ENCODE measurements at regions not wholly inside any gene's neighbourhood (a gene's known extent, or its start where the extent isn't known, plus 50 kb on each side); places are given as distances from the start of the nearest gene placed in this dataset.

DNA sequence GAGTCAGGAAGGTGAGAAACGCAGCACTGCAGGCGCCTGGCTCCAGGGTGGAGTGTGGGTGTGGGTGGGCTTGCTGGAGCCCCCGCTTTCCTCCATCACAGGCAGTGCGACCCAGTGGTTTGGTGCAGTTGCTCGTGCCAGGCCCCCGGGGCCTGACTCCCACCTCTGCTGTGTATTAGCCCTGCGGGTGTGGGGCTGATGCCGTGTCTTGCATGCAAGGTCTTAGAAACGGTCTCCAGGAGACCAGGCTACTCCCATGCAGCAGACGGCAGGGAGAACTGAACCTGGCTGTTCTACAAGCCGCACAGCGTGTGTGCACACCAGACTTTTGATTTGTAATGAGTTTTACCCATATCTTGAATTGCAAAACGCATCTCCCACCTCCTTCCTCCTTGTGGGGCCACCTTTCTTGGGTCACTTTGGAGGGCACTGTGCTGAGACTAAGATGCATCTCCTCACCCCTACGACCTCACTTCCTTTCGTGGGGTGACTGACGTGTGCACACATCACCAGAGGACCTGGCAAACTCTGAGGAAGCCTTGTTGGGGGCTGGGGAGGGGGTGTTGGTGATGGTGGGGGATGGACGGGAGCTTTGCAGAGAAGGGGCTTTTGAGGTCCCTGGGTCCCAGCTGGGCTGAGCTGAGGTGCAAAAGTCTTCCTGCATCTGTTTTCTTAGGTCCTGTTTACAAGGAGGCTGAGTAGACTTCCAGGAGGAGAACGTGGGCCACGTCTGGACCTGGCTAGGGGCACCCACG is 101.8 kb upstream of the TNRC6C start:
- no peak for DNase-seq (ENCODE audit: low spot score)

GRCh38 chr17:77857306-77857555 is 101.3 kb upstream of the TNRC6C start:
- no peak for DNase-seq (ENCODE audit: low spot score)

GRCh38 chr17:77857613-77858012 is 100.9 kb upstream of the TNRC6C start:
- no peak for DNase-seq (ENCODE audit: low spot score)

DNA sequence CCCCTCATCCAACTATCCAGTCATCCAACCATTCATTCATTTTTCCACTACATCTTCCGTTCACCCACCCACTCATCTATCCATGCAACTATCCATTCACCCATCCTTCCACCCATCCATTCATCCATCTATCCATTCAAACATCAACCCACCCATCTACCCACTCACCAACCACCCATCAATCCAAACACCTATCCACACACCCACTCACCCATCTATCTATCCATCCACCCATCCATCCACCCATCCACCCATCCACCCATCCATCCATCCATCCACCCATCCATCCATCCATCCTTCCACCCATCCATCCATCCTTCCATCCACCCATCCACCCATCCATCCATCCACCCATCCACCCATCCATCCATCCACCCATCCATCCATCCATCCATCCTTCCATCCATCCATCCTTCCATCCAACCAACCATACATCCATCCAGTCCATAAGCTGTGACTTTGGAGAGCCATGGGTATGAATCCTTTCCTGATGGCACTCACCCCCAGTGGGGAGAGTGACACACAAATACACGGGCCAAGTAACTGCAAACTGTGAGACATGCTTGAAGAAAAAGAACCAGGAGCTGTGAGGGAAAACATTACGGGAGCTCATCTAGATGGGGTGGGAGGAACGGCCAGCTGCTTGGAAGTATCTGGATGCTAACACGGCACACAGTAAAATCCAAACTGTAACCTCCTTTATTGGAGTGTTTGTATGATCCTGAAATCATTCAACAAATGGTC is 100.0 kb upstream of the TNRC6C start:
- DNase-seq (ENCODE audit: low spot score): no peak

- no peak for DNase-seq (ENCODE audit: low spot score)
Measured at GRCh38 chr17:77859035-77859810, 99.3 kb upstream of the TNRC6C start.

DNA sequence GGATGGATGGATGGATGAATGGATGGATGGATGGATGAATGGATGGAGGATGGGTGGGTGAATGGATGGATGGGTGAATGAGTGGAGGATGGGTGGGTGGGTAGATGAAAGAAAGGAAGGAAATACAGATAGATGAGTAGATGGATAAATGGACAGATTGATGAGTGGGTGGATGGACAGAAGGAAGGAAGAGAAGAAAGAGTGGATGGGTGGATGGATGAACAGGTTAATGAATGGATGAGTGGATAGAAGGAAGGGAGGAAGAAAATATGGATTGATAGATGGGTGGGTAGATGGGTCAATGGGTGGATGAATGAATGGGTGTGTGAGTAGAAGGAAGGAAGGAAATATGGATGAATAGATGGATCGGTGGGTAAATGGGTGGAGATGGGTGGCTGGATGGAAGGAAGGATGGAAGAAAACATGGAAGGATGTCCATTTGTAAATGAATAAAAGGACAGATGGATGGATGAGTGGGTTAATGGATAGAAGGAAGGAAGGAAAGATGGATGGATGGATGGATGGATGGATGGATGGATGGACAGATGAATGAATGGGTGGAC is 97.3 kb upstream of the TNRC6C start:
- no peak for DNase-seq (ENCODE audit: low spot score)

GRCh38 chr17:77861981-77862645 is 96.4 kb upstream of the TNRC6C start:
- DNase-seq (ENCODE audit: low spot score): no peak

DNA sequence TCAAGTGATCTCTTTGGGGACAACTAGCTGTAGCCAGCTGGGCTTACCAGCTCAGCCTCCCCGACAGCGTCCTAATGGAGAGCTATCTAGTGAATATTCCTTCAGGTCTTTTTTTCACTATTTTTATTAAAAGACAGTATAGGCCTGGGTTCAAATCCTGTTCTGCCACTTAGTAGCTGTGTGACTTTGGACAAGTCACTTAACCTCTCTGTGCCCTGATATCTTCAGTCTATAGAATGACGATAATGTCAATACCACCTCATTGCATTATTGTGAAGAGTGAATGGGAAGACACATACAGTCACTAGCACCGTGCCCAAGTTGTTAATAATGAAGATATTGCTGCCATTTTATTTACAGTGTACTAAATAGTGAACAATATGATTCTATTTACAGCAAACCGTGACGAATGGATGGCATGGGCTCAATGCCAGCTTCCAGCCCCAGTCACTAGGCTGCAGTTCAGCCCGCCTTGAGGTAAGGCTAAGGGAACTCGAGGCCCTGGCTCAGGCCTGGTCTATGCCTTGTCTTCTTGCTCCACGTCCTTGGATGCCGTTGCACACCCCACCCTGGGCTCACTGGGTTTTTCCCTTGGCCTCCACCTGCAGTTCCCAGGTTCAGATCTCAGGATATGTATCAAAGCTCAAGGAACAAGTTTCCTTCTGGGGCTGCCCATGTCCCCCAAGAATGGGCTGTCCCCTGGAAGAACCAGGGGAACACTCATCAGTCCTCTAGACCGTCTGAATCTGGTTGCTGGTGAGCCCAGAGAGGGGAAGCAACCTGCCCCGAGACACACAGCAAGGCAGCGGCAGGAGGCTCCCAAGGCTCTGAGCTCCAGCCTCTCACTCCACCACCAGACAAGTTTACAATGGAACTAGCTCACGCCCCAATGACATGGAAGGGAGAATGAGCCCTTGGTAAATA is 95.4 kb upstream of the TNRC6C start:
- DNase-seq (ENCODE audit: low spot score): no peak

- no peak for DNase-seq (ENCODE audit: low spot score)
Measured at GRCh38 chr17:77863814-77864161, 94.7 kb upstream of the TNRC6C start.

DNA sequence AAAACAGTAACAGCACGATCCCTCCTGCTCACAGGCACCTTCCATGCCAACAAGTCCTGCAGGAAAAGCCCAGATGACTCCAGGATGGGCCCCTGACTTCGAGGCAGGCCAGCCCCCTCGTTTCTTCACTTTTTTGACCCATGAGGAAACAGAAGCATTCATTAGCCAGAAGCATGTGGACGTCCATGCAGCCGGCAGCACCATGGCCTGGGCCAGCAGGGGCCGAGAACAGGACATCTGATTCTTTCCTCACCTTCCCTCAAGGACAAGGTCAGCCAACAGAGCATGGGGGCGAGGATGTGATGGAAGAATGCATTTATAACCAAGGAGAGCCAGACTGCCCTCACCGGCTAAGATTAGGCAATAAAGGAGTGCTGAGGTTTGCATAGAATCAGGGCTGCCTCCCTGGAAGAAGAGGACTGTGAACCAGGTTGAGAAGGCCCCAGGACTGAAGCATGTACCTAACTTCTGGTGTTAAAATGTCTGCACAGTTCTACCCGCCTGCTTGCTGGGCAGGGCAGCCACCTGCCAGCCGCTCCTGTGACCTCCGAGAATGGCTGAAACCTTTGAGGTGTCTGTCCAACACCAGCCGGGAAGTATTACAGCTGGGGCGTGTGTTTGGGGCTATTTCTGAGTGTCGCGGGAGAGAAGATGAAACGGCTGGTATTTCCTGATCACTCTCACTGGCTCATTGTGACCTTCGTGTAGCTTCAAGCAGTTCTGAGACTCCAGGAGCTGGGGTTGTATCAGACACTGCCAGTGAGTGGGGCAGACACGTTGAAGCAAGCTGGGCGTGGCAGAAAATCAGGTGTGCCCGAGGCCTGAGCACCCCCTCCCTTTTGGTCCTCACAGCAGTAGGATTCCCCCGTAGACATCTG is 94.0 kb upstream of the TNRC6C start:
- no peak for DNase-seq (ENCODE audit: low spot score)

GRCh38 chr17:77865112-77865611 is 93.3 kb upstream of the TNRC6C start:
- no peak for DNase-seq (ENCODE audit: low spot score)

- DNase-seq (ENCODE audit: low spot score): no peak
Measured at GRCh38 chr17:77865716-77866115, 92.8 kb upstream of the TNRC6C start.

DNA sequence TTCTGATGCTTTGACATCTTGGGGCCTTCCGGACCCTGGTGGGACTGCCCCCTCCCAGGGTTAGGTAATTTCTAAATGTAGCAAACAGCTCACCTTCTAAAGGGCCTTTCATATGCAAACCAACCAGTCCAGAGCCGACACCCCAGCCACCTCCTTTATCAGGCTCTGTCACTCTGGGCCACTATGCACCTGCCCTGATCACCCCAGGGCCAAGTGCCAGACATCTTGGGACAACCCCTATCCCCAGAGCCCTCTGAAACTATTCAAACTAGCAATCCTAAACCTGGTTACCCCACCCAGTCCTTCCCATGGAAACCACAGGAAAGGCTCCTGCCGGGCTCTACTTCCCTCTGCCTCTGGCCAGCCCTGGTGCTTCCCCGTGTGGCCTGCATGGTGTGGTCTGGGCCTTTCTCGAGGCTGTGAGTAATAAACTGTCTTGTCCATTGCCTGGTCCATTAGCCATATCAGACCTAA is 91.2 kb upstream of the TNRC6C start:
- no peak for DNase-seq (ENCODE audit: low spot score)

GRCh38 chr17:77867976-77868713 is 90.4 kb upstream of the TNRC6C start:
- no peak for DNase-seq (ENCODE audit: low spot score)

DNA sequence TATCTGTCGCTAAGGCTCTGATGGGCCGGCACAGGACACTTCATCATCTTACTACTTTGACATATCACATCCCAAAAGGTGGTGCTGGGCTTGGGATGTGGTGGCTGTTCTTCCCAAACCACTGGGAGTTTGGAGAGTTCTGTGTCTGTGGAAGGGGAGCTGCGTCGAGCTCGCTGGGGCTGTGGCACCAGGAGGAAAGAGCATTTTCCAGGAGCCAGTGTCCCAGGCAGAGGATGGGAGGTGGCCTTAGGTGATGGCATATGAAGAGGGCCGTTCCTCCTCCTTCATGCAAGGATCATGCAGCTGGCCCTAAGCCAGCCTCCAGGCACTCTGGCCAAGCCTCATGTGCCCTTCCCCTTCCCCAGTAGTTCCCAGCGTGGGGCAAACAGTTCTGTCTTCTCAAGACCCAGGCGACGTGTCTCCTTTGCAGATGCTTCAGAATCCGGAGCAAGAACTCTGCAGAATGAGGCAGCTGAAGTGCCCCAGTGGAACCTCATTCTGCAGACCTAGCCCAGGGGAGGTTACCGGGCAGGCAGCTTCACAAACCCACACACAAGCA is 89.4 kb upstream of the TNRC6C start:
- DNase-seq (ENCODE audit: low spot score): no peak

DNA sequence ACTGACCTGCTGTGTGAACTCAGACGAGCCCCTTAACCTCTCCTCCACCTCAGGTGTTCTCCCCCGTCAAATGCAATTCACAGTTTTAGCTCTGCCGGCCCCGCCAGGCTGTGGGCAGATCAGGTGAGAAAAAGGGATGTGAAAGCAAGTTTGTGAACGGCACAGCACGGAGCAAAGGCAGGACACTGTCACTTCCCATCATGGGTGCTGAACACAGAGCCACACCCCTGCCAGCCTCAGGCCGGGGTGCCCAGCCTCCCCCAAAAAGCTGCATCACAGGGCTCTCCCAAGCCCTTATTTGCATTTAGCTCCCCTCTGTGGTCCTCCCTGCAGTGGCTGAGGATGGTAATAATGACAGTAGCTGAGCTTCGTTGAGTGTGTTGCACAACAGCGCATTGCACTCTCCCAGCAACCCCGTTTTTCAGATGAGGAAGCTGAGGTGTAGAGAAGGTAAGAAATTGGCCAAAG is 88.8 kb upstream of the TNRC6C start:
- DNase-seq (ENCODE audit: low spot score): no peak

GRCh38 chr17:77872199-77872598 is 86.3 kb upstream of the TNRC6C start:
- DNase-seq (ENCODE audit: low spot score): no peak

DNA sequence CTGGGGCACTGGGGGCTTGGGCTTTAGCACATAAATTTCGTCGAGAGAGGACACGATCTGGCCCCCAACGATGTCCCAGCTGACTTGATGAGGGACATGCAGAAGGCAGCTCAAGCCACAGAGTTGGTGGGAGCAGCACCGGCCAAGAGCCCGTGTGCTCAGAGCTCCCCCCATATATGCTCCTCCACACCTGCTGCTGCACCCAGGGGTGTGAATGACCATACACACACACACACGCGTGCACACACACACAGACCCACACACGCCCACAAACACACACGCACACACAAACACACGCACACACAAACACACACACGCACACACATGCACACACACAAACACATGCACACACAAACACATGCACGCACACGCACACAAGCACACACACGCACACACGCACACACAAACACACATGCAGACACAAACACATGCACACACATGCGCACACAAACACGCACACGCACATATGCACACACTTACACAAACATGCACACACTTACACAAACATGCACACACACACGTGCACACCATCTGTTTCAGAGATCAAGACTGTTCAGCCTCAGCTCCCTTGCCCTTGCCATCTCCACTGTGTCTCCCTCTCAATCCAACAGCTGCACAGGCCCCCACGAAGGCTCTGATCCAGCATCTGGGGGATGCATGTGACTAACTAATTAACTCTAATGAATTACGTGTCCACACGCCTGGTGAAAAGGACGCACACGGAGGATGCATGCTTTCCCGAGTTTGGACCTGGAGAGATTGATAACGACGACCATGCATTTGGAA is 85.6 kb upstream of the TNRC6C start:
- no peak for DNase-seq (ENCODE audit: low spot score)

Data from kidney tubule cell (primary cell).